Breast epithelium (tissue), 3 donors: ENCODE measurements at regions not wholly inside any gene's neighbourhood (a gene's known extent, or its start where the extent isn't known, plus 50 kb on each side); places are given as distances from the start of the nearest gene placed in this dataset.

Experiments used
- CTCF ChIP-seq, 3 donors: fragments of 450-650 bp; IDR thresholded peaks; one replicate each; pipeline ENCODE4 v1.5.1; 2016 to 2017; ENCODE audit warnings: antibody characterized with exemption in 3 of 3, mild to moderate bottlenecking in 3 of 3, moderate library complexity in 3 of 3
- POLR2A ChIP-seq: fragments of 450-650 bp; IDR thresholded peaks from one replicate; pipeline ENCODE4 v1.6.1; 2016; ENCODE audit warnings: antibody characterized with exemption, mild to moderate bottlenecking, moderate library complexity
- POLR2AphosphoS5 ChIP-seq, 3 donors: sonication (generic); formaldehyde crosslinking; IDR thresholded peaks; one replicate each; pipeline ENCODE4 v1.6.1; 2017; ENCODE audit warnings: antibody characterized with exemption in 3 of 3

- TF ChIP-seq CTCF (IDR thresholded peaks at IDR 0.05) = no peak
- no peak for TF ChIP-seq POLR2A
- TF ChIP-seq POLR2AphosphoS5 (IDR thresholded peaks at IDR 0.05) = no peak
These were observed 478.5 kb downstream of the KIF20B start for GRCh38 chr10:90179696-90180407.
